SKM-1 treated with dmso at 0.1 percent for 144 hours (cell line): ENCODE measurements at regions not wholly inside any gene's neighbourhood (a gene's known extent, or its start where the extent isn't known, plus 50 kb on each side); places are given as distances from the start of the nearest gene placed in this dataset.

Experiments used
- DNase-seq: peaks from one replicate; lab custom pipeline; 2025; ENCODE audit not compliant: unreplicated experiment; lab: John Stamatoyannopoulos, UW

DNA sequence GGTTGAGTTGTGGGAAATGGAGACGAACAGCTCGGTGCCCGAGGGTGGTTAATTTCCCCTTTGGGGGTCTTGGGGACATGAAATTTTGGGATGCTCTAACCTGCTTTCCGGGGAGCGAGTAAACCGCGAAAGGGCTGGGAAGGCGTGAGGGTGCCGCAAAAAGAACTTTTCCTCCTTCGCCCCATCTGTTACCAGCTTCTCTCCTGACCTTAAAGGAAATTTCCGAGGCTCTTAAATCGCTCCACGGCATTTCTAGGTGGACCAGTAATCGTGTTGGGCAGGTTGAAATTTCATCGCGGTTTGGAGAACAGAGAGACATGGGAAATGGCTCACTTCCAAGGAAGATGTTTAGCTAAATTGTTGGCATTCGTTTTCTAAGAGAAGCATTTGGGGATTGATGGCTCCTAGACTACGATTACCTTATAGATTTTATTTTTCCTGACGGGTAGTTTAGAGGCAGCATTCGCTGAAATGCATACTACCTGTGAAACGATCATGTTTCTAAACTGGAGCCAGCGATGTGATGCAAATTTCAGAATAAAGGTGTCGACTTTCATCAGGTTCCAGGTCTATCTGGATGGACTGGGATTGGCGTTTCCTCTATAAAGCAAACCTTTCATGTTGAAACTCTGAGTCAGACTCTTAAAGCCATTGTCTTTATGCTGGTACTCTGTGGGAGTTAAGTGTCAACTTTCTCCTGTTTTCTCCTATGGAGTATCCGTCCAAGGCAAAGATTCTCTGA, 414.5 kb downstream of the PCNX1 start:
- DNase-seq: no peak

DNA sequence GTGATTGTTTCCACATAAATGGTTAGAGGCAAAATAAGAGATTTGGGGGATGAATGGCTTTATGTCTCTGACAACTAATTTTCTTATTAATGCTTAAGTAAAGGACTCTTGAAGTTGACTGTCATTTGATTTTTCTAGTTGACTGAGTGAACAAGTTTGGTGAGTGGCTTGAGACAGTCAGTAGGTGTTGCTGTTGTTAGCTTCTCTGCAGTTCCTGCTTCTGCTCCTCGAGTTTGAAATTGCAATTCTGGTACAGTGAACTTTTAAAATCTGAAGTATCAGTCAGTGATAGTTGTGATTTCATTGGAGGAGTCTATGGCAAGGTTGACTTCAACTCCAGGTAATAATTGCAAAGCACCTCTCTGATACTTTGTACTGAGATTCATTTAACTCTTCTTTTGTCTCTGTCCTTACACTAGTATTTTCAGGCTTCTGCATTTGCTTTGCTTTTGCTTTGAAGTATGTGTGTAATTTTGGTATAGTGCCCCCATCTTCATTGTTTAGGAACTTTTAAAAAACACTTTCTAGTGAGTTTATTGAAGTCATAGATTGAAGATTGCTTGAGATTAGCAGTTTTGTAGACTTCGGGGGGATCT, 415.5 kb downstream of the PCNX1 start:
- DNase-seq: peak; percentile 3

GRCh38 chr14:71324767-71325272, 417.6 kb downstream of the PCNX1 start:
- peak; percentile 46 for DNase-seq

DNA sequence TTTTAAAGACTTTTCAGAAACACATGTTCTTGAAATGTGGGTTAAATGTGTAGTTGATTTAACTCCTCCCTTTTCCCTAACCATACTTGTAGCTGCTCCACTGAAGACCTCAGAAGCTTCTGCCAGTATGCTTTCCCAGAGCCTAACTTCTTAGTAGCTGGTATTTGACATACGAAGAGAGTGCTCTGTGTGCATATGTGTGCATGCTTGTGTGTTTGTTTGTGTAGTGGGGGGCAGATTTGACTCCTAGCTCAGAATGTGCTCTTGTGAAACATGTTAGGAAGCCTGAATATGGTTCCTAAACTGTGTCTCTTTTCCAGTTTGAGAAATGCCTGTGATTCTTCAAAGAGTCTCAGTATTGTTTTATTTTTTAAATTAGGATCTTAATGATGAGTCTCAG, 420.4 kb downstream of the PCNX1 start:
- no peak for DNase-seq

- DNase-seq: no peak
Measured at GRCh38 chr14:71328183-71328582, 420.9 kb downstream of the PCNX1 start.

DNA sequence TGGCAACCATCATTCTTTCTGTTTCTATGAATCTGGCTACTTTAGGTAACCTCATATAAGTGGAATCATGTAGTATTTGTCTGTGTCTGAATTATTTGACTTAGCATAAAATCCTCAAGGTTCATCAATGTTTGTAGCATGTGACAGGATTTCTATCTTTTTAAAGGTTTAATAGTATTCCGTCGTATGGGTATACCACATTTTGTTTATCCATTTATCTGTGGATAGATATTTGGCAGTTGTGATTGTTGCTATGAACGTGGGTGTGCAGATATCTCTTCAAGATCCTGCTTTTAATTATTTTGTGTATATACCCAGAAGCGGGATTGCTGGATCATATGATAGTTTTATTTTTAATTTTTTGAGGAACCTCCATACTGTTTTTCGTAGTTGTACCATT, 421.7 kb downstream of the PCNX1 start:
- DNase-seq: no peak

DNA sequence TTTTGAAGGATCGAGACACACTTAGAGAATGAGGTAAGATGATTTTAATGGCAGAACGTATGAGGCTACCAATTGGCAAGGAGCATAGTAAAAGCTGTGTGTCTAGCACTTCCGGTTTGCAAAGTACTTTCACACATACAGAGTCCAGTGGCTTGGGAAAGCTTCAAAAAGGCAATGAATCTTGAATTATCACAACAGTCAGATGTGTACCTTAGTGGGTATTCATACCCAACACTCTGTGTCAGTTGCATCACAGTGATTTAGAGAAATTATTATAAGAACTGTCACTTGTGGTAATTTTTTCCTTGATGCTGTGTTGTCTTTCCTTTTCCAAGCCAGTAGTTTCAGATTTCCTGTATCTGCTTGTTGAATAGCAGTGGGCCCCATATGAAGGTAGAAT, 424.1 kb downstream of the PCNX1 start:
- DNase-seq: no peak

GRCh38 chr14:71332476-71332875, 425.2 kb downstream of the PCNX1 start:
- no peak for DNase-seq

GRCh38 chr14:71333705-71334104, 426.4 kb downstream of the PCNX1 start:
- no peak for DNase-seq

- no peak for DNase-seq
Measured at GRCh38 chr14:71336489-71337192, 429.4 kb downstream of the PCNX1 start.

GRCh38 chr14:71338153-71338552, 430.9 kb downstream of the PCNX1 start:
- no peak for DNase-seq

DNA sequence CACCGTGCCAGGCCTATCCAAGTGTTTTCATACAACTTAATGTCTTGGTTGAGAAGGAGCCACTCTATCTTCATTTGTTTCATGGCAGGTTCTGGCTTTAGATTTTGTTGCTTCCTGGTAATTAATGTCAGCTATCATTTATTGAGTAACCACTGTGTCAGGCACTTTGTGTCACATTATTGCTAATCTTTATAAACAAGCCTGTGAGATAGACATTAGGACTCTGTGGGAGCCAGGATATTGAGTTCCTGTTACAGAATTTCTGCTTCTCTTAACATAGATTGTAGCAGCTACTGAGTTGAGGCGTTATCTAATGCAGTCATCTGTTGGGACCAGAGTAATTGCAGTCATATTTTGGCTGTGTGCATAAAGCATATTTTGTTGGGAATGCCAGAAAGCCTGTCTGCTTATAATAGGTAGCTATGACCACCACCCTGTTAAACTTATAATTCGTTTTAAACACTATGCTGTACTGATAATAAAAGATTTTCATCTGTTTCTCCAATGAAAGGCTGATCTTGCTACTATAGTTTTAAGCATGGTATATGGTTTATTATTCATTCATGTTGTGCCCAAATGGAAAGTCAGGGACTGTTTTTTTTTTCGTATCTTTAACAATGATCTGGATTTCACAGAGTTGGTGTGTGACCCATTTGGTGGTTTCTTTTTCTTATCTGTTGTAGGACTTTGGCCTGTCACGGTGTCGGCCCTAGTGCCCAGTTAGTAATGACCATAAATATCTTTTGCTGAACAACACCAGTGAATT, 432.6 kb downstream of the PCNX1 start:
- no peak for DNase-seq

GRCh38 chr14:71341156-71341555, 433.9 kb downstream of the PCNX1 start:
- DNase-seq: peak; percentile 28

- no peak for DNase-seq
Measured at GRCh38 chr14:71343724-71344123, 436.5 kb downstream of the PCNX1 start.

- no peak for DNase-seq
Measured at GRCh38 chr14:71344506-71344905, 437.2 kb downstream of the PCNX1 start.

GRCh38 chr14:71346685-71347084, 439.4 kb downstream of the PCNX1 start:
- DNase-seq: no peak

- DNase-seq: no peak
Measured at GRCh38 chr14:71348394-71348793, 441.1 kb downstream of the PCNX1 start.

DNA sequence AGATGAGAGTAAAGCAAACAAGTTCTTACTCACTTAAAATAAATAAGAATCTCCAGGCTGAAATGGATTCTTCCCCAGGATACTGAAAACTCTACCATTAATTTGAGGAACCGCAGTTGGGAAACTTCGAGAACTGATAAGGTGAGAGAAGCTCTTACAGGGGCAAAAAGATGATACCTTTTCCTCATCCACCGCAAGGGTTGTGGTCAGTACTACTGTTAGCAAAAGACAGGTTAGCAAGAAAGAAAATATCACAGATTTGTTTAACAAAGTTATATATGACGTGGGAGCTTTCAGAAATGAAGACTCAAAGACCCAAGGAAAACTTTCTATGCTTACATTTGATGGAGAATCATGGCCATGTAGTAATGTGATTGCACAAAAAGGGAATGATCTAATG, 441.6 kb downstream of the PCNX1 start:
- DNase-seq: no peak

GRCh38 chr14:71354142-71354541, 446.9 kb downstream of the PCNX1 start:
- no peak for DNase-seq

GRCh38 chr14:71354801-71355200, 447.5 kb downstream of the PCNX1 start:
- no peak for DNase-seq
